C1 segment of cervical spinal cord (tissue), 14 donors: ENCODE measurements at regions not wholly inside any gene's neighbourhood (a gene's known extent, or its start where the extent isn't known, plus 50 kb on each side); places are given as distances from the start of the nearest gene placed in this dataset.
A peak's percentile ranks its signal among the peaks of the same experiment; 100 is the strongest.

Source experiments
- DNase-seq, 14 donors: peaks; one replicate each; lab custom pipeline; 2025; lab: John Stamatoyannopoulos, UW

GRCh38 chr10:110433740-110434139 is 64.0 kb upstream of the DUSP5 start:
- DNase-seq = no peak

- no peak for DNase-seq
These were observed 63.1 kb upstream of the DUSP5 start for GRCh38 chr10:110434489-110435096.

- no peak for DNase-seq
These were observed 61.0 kb upstream of the DUSP5 start for GRCh38 chr10:110436554-110437350.

GRCh38 chr10:110437351-110437605 is 60.4 kb upstream of the DUSP5 start:
- no peak for DNase-seq

GRCh38 chr10:110437761-110438341 is 59.9 kb upstream of the DUSP5 start:
- DNase-seq = no peak

- DNase-seq = no peak
These were observed 55.0 kb upstream of the DUSP5 start for GRCh38 chr10:110442746-110443145.

- no peak for DNase-seq
These were observed 54.3 kb upstream of the DUSP5 start for GRCh38 chr10:110443239-110444003.

- peak in 1 of 14 donors; percentile 82 for DNase-seq
These were observed 53.7 kb upstream of the DUSP5 start for GRCh38 chr10:110444004-110444337.

- DNase-seq = no peak
These were observed 51.8 kb upstream of the DUSP5 start for GRCh38 chr10:110445871-110446270.

GRCh38 chr10:110446277-110446676 is 51.4 kb upstream of the DUSP5 start:
- DNase-seq = no peak

- peak in 3 of 14 donors; percentile 10 to 95 (median 22) for DNase-seq
These were observed 50.6 kb upstream of the DUSP5 start for GRCh38 chr10:110446954-110447608.

- peak in 1 of 14 donors; percentile 56 for DNase-seq
These were observed 49.8 kb upstream of the DUSP5 start for GRCh38 chr10:110447886-110448285.
